WTC11 (cell line): ENCODE measurements at regions not wholly inside any gene's neighbourhood (a gene's known extent, or its start where the extent isn't known, plus 50 kb on each side); places are given as distances from the start of the nearest gene placed in this dataset.

Experiments
- ZNF232 ChIP-seq: sonication (generic); formaldehyde crosslinking; IDR thresholded peaks from 2 replicates; pipeline ENCODE4 v1.8.0; 2022; ENCODE audit warnings: mild to moderate bottlenecking, missing genetic modification reagents
- TF ChIP-seq, protein P1 (sequence below): fragments of 200-600 bp; IDR thresholded peaks from 2 replicates; pipeline ENCODE4 v1.8.0; 2022; ENCODE audit warnings: antibody characterized with exemption
- TF ChIP-seq, protein P2 (sequence below): sonication (generic); formaldehyde crosslinking; IDR thresholded peaks from 2 replicates; pipeline ENCODE4 v1.8.0; 2022; ENCODE audit warnings: mild to moderate bottlenecking, missing genetic modification reagents

DNA sequence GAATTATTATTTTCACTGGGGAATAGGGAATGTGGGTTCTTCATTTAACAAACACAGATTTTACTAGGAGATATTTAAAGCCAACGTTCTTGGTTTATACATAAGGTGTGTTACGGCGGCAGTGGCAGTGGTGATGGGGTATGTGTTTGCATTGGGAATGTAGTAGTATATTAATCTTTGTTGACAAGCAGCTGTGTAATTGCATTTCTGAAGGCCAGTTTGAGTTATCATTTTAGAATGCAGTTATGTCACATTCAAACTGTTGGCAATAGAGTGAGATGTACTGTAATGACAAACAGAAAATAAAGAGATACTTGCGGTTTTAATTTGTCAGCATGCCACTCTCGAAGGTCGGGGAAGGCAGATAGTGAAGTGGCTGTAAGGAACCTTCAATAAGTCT lies 628.6 kb upstream of the POM121L12 start:
- TF ChIP-seq, protein P1, sequence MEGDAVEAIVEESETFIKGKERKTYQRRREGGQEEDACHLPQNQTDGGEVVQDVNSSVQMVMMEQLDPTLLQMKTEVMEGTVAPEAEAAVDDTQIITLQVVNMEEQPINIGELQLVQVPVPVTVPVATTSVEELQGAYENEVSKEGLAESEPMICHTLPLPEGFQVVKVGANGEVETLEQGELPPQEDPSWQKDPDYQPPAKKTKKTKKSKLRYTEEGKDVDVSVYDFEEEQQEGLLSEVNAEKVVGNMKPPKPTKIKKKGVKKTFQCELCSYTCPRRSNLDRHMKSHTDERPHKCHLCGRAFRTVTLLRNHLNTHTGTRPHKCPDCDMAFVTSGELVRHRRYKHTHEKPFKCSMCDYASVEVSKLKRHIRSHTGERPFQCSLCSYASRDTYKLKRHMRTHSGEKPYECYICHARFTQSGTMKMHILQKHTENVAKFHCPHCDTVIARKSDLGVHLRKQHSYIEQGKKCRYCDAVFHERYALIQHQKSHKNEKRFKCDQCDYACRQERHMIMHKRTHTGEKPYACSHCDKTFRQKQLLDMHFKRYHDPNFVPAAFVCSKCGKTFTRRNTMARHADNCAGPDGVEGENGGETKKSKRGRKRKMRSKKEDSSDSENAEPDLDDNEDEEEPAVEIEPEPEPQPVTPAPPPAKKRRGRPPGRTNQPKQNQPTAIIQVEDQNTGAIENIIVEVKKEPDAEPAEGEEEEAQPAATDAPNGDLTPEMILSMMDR, result no peak
- TF ChIP-seq, protein P2, sequence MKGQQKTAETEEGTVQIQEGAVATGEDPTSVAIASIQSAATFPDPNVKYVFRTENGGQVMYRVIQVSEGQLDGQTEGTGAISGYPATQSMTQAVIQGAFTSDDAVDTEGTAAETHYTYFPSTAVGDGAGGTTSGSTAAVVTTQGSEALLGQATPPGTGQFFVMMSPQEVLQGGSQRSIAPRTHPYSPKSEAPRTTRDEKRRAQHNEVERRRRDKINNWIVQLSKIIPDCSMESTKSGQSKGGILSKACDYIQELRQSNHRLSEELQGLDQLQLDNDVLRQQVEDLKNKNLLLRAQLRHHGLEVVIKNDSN (CRISPR knock-in tag), result no peak
- TF ChIP-seq ZNF232 (CRISPR knock-in tag), result no peak
